NCI-H2227 treated with DMSO at 0.1 percent for 48 hours (cell line): ENCODE measurements at regions not wholly inside any gene's neighbourhood (a gene's known extent, or its start where the extent isn't known, plus 50 kb on each side); places are given as distances from the start of the nearest gene placed in this dataset.

Source experiments
- DNase-seq: peaks from one replicate; lab custom pipeline; 2025; lab: John Stamatoyannopoulos, UW

DNA sequence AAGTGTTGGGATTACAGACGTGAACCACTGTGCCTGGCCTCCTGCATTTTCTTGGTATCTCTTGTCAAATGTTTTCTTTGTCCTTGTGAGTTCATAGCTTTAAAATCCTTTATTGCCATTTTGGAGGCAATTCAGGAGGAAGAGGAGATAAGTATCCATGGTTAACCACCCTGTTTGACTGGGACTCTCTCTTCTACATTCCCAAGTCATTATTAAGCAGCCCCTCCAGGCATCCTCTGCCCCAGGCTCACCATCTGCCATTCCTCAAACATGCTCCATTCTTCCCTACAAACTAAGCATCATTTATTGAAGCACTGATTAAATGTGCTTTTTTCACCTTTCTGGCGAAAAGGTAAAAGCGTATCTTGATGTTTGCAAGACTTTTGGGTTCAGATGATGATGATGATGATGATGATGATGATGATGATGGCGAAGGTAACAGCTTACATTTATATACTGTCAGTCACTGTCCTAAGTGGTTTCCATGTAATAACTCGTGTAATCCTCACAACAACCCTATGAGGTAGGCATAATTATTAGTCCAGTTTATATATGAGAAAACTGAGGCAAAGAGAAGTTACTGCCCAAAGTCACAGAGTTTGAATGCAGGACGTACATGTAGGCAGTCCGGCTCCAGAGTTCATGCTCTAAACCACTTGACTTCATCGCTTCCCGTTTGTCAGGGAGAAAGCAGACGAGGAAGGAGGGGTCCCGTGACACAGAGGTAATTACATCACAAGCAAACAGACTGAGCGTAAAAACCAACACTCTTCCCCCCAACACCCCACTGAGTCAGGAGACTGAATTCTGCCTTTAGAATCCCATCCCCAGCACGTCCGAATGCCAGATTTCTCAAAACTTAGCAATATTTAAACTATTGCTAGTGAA lies 69.7 kb upstream of the ACKR3 start:
- no peak for DNase-seq

DNA sequence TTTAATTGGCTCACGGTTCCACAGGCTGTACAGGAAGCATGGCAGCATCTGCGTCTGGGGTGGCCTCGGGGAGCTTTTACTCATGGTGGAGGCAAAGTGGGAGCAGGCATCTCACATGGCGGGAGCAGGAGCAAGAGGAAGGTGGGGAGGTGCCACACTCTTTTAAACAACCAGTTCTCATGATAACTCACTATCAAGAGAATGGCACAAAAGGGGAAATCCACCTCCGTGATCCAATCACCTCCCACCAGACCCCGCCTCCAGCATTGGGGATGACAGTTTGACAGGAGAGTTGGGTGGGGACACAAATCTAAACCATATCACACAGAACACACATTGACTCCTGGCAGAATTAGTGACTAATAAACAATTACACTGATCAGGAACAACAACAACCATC lies 68.6 kb upstream of the ACKR3 start:
- DNase-seq = no peak

DNA sequence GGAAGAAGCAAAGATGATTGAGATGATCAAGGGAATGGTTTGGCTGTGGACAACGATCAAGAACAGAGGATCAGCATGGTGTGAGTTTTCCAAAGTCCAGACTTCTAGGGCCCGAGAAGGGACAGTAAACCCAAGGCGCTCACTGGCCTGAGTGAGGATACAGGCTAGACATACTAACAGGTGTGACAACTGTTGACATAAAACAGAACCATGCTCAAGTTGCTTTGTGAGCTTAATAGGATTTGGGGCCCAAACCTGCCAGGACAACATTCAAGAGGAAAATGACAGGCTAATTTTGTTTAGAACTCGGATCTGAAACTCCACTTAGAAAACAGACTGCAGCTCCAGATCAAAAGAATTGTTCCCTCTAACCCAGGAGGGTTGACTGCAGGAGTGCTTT lies 68.1 kb upstream of the ACKR3 start:
- DNase-seq = no peak

DNA sequence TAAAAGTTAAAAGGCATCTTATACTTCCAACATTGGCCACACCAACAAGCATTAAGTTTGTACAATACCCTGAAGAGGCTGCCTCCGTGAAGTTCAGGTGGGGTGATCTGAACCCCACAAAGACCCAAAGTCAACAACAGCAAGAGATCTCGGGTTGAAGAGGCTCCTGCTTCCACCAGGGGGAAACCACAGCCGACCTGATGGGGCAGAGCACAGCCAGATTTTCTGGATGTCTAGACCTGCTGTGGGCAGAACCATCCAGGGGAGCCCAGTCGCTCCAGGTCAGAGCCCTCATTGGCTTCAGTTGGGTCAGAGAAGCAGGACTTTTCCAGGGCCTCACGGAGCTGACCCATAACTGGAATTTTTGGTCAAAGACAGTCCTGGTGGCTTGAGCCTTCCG lies 66.5 kb upstream of the ACKR3 start:
- DNase-seq = no peak

DNA sequence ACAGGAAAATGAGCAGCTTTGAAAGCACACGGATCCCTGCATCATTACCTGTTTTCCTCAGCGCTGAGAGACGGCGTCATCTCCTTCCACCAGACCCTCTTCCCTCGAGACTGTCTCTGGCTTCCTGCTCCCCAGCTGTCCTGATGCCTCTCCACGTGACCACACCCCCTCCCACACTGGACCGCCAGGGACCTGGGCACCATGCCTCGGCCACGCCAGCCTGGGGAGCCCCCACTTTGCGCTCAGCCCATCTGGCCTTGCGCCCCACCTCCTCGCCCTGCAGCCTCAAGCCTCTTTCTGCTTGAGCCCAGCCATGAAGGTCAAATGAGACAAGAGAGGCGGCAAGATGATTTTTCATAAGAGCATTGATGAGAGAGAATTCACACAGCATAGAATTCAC lies 66.0 kb upstream of the ACKR3 start:
- no peak for DNase-seq

DNA sequence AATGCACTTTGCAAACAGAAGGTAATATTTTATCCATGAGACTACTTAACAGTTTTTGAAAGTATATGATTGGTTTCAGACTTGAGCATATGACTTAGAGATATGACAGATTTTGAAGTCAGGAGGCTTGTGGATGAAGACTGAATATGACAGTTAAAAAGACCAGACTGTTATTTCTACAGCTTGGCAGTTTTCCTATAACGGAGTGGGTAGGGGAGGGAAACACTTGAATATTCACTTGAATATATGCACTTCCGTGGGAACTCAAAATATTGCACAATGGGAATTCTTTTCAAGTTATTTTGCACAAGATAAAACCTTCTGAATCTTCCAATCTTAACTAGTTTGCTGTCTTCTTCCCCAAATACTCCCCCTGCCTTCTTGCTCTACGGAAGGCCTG lies 64.6 kb upstream of the ACKR3 start:
- no peak for DNase-seq

DNA sequence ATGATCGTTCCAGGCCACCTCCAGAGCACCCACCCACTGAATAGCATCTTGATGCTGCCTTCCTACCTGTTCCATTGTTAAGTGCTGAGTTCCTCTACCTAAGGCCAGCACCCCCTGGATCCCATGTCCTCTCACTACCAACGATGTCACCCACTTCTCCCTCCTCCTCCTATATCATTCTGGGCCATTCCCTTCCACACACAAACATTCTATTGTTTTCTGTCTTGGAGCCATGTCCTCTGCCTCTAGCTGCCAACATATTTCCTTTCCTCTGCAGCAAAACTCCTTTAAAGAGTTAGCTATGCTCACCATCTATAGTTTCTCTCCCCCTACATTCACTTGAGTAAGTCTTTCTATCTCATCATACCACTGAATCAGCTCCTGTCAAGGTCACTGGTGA lies 64.0 kb upstream of the ACKR3 start:
- no peak for DNase-seq

DNA sequence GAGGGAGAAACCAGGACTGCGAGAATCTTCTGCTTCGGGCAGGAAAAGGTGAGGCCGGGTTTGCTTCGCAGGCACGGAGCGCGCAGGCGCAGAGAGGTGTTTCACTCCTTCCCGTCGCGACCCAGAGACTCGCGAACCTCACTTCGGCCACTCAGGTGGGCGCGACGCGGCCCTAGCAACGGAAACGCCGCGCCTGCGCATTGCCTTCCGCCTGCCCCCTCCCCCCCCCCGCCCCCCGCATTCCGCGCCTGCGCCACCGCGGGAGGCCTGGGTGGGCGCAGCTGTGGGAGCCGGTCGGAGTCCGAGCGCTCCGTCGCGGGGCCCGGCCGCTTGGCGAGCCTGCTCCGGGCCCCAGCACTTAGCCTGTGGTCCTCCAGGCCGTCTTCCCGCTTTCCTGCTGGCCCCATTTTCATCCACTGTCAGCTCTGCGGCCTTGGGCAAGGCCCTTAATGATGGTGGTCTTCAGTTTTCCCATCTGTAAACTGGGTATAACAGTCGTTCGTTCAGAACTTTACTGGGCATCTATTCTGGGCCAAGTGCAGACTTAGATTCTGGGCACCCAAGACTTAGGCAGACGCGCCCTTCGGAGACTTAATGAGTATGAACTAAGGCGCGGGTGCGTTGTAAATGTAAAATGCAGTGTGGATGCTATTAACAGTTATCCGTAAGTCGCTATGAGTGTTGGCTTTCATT lies 62.1 kb upstream of the ACKR3 start:
- DNase-seq = peak; percentile 77

DNA sequence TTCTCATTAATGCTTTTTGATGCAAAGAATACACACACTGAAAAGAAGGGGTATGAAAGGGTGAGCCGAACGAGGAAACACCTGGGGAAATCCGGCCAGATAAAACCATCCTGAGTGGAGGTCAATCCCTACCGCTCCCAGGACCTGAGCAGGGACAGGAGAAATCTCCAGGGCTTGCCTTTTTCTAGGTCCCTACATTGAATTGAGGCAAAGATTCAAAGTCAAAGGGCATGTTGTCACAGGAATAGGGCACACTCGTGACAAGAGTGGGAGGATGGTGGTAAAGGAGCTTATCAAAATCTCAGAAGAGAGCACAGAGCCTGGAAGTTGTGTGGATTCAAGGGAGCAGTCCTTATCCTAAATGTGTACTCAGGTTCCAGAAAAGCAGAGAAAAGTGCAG lies 61.2 kb upstream of the ACKR3 start:
- no peak for DNase-seq

DNA sequence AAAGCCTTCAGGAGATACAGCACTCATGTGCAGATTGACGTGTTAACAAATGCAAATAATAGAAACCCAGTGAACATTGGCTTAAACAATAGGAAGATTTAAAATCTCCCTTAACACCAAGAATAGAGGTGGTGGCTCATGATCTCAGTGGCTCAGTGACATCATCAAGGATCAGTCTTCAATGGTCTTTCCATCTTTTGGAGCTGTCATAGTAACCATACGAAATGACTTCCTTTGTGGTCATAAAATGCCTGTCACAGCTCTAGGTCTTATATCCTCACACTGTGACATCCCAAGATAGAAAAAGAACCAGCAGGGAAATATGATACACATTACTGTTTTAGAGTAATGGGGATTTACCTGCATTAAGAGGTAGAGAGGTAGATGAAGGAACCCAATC lies 59.6 kb upstream of the ACKR3 start:
- no peak for DNase-seq

DNA sequence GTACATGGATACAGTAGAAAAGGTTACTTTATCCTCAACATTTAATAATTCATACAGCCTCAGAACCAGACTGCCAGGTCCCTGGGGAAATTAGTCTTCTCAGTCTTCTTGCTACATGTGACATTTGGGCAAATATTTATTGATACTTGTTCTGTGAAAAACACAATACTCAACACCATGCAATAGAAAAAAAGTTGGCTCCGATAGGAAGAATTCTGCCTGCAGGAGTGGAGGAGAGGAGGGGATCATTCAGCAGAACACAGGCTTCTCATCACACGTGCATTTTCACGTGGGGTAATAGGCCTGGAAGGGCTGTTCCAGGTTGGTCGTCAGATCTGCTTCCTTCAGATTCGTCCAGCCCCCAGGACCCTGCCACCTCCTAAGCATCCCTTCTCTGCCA lies 58.4 kb upstream of the ACKR3 start:
- no peak for DNase-seq

DNA sequence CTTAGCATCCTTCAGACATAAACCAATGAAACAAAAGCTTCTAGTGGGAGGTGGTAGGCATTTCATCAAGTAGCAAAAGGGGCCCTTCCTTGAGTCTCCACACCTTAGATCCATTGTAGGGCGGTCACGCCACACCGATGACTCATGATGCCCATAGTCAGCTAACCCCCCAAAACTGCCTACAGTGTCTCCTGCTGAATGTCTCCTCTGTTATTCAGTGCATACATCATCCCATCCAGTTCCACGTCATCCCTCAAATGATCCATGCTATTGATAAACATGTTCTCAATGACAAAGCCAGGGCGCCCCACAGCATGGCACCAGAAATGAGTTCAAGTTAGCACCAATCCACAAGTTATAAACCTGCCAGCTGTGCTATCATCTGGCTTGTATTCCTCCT lies 57.4 kb upstream of the ACKR3 start:
- no peak for DNase-seq

DNA sequence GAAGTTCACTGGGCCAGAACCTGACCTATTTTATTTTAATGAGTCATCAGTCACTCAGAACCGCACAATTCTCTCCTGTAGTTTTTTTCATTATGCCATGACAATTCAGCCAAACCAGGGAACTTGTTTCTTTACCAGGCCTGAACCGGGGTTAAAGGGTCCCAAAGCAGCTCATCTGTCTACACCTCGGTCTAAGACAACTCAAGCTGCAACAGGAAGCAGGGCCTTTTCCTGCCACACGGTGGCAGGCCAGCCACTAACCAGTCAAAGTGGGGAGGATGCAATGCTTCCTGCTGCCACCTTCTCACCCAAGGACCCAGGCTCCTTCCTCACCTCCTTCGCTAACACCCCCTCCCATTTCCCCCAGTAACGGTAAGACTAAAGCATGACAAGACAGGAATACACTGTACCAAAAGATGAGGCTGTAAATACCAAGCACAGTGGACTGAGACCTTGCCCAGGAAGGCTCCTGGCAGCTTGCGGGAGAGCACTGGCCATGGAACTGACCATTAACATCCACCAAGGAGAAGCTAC lies 56.7 kb upstream of the ACKR3 start:
- no peak for DNase-seq

DNA sequence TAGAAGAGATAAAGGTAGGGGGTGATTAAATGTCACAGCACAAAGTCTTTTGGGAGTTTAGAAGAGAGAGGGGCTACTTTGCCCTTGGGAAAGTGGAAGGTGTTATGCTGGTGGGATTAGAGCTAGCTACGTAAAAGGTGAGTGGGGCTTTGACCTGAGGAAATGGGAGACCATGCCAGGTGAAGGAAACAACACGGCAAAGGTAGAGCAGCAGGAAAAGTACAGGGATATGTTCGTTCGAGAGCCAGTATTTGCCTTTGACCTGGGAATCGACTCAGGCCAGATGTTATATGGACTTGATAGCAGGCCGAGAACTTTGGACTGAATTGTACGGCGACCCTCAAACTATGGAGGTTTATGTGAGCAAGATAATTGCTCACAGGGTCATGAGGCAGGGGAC lies 55.7 kb upstream of the ACKR3 start:
- DNase-seq = no peak

DNA sequence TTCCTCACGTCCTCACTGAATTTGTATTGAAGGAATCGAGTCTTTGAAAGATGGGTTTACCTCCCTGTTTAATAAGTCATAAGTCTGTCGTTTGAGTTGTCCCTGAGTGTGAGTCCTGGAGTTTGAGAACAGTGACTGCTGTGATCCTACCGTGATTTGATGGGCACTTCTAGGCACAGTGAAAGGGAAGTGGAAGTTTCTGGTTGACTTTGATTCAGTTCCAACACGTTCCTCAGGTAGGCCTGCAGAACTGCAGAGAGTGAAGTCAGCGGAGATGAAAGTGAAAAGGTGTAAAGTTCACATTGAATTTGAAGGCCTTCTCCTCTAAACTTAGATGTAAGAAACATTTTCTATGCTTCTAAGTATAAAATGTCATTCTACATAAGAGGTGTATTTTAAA lies 52.9 kb upstream of the ACKR3 start:
- DNase-seq = no peak

DNA sequence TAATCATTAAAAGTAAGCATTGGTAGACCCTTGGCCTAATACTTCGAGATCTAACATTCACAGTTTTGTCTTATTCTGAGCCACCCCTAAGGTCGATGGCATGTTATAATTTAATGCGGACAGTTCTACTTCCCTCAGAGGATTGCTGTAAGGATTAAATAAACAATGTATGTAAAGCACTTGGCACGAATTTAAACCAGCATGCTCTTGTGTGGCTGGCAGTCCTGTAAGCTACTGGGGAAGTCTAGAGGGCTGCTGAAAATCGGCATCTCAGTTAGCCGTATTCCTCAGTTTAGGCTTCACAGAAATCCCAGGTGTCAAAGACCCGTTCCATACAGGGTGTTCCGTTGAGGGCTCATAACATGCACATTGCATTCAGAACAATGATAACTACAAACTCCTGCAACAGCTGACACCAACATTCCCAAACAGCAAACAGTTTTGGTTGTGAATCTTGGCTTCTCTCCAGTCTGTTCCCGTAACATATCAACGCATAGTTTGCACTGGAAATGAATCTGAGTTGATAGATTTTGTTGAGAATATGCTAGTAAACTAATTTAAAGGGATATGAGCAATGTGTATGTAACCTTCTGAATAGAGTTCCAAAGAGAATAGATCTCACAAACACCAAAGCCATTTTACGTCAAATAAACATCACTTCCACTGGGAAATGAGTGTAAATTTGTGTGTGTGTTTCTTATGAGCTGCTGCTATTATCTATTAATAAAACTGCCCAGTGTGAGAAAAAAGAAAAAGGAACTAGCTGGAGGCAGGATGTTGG lies 52.2 kb upstream of the ACKR3 start:
- no peak for DNase-seq
